ENCODE measurements at regions not wholly inside any gene's neighbourhood (a gene's known extent, or its start where the extent isn't known, plus 50 kb on each side); places are given as distances from the start of the nearest gene placed in this dataset.

GRCh38 chr13:86188170-86188569 is 389.0 kb upstream of the SLITRK6 start:
- H3K4me2 ChIP-seq (replicated peaks; ENCODE audit: extremely low read depth, low read length, poor library complexity, severe bottlenecking): no peak overlapping the region
- no peak overlapping the region for H3K4me3 Mint-ChIP-seq
- H3K27me3 ChIP-seq (ENCODE audit: control insufficient read depth in 2 of 2, insufficient read depth in 2 of 2, low read length in 2 of 2): no peaks in the 10 kb centered on the region
- peaks cover 5 to 45% (median 11%) of the 10 kb centered on the region in 7 donors for H3K9me3 Mint-ChIP-seq
- no peaks in the 10 kb centered on the region for H3K36me3 ChIP-seq (replicated peaks in 1 of 2; ENCODE audit: control insufficient read depth in 1 of 2, insufficient read depth in 2 of 2, low read length in 2 of 2)
- no peaks in the 10 kb centered on the region for H4K20me1 ChIP-seq (ENCODE audit: insufficient read depth, low read length)
- H3K36me3 Mint-ChIP-seq: no peaks in the 10 kb centered on the region
- H3K9ac ChIP-seq (ENCODE audit: insufficient read depth, low read length, poor library complexity, severe bottlenecking): no peak overlapping the region
- intact Hi-C loops (cut with micrococcal nuclease): no loop called here
- no peak overlapping the region for H3K27ac ChIP-seq (ENCODE audit: low read depth in 1 of 2, low read length in 2 of 2)
- H3K9me3 ChIP-seq (replicated peaks in 1 of 2; ENCODE audit: control insufficient read depth in 1 of 2, insufficient read depth in 1 of 2, low read length in 2 of 2): peaks cover 30 to 41% of the 10 kb centered on the region in 2 donors
- WGBS (ENCODE audit: insufficient coverage): 100% methylated on average over 3 of the region's 4 CpGs
- DNase-seq: no peak
- H3K27me3 Mint-ChIP-seq (ENCODE audit: low read depth in 3 of 3): no peaks in the 10 kb centered on the region
- H3K79me2 ChIP-seq (ENCODE audit: insufficient read depth, low read length): no peaks in the 10 kb centered on the region
- TF ChIP-seq CTCF (IDR thresholded peaks at IDR 0.05): no peak
- no peaks in the 10 kb centered on the region for H3K4me1 Mint-ChIP-seq
- H3K4me3 ChIP-seq (replicated peaks in 1 of 3; ENCODE audit: low read depth in 2 of 3, low read length in 3 of 3): no peak overlapping the region
- H3K4me1 ChIP-seq (ENCODE audit: control insufficient read depth in 1 of 2, insufficient read depth in 2 of 2, low read length in 2 of 2): no peaks in the 10 kb centered on the region
- H2AFZ ChIP-seq (ENCODE audit: insufficient read depth, low read depth, low read length, poor library complexity, severe bottlenecking): no peak overlapping the region
- no peak overlapping the region for H3K27ac Mint-ChIP-seq

- Mint-ChIP-seq H3K4me3 (no peak overlapping the region), H3K27me3 (ENCODE audit: low read depth in 3 of 3) (no peaks in the 10 kb centered on the region), H3K27ac (no peak overlapping the region), H3K36me3 (no peaks in the 10 kb centered on the region), H3K9me3 (peaks cover 5 to 49% (median 14%) of the 10 kb centered on the region in 7 donors), H3K4me1 (no peaks in the 10 kb centered on the region)
- intact Hi-C loops (cut with micrococcal nuclease): no loop called here
- H3K4me2 ChIP-seq (replicated peaks; ENCODE audit: extremely low read depth, low read length, poor library complexity, severe bottlenecking): no peak overlapping the region
- no peak for TF ChIP-seq CTCF (IDR thresholded peaks at IDR 0.05)
- no peaks in the 10 kb centered on the region for H3K79me2 ChIP-seq (ENCODE audit: insufficient read depth, low read length)
- H3K4me1 ChIP-seq (ENCODE audit: control insufficient read depth in 1 of 2, insufficient read depth in 2 of 2, low read length in 2 of 2): no peaks in the 10 kb centered on the region
- H3K9ac ChIP-seq (ENCODE audit: insufficient read depth, low read length, poor library complexity, severe bottlenecking): no peak overlapping the region
- WGBS (ENCODE audit: insufficient coverage): 80% methylated on average over 3 of the region's 5 CpGs
- H3K9me3 ChIP-seq (replicated peaks in 1 of 2; ENCODE audit: control insufficient read depth in 1 of 2, insufficient read depth in 1 of 2, low read length in 2 of 2): peaks cover 42 to 56% of the 10 kb centered on the region in 2 donors
- H4K20me1 ChIP-seq (ENCODE audit: insufficient read depth, low read length): no peaks in the 10 kb centered on the region
- no peaks in the 10 kb centered on the region for H3K27me3 ChIP-seq (ENCODE audit: control insufficient read depth in 2 of 2, insufficient read depth in 2 of 2, low read length in 2 of 2)
- no peak for DNase-seq
- no peak overlapping the region for H2AFZ ChIP-seq (ENCODE audit: insufficient read depth, low read depth, low read length, poor library complexity, severe bottlenecking)
- H3K4me3 ChIP-seq (replicated peaks in 1 of 3; ENCODE audit: low read depth in 2 of 3, low read length in 3 of 3): no peak overlapping the region
- no peaks in the 10 kb centered on the region for H3K36me3 ChIP-seq (replicated peaks in 1 of 2; ENCODE audit: control insufficient read depth in 1 of 2, insufficient read depth in 2 of 2, low read length in 2 of 2)
- no peak overlapping the region for H3K27ac ChIP-seq (ENCODE audit: low read depth in 1 of 2, low read length in 2 of 2)
Measured at GRCh38 chr13:86185636-86186035, 386.4 kb upstream of the SLITRK6 start.

Measured in CD14-positive monocyte (primary cell).